ENCODE measurements at regions not wholly inside any gene's neighbourhood (a gene's known extent, or its start where the extent isn't known, plus 50 kb on each side); places are given as distances from the start of the nearest gene placed in this dataset.

DNA sequence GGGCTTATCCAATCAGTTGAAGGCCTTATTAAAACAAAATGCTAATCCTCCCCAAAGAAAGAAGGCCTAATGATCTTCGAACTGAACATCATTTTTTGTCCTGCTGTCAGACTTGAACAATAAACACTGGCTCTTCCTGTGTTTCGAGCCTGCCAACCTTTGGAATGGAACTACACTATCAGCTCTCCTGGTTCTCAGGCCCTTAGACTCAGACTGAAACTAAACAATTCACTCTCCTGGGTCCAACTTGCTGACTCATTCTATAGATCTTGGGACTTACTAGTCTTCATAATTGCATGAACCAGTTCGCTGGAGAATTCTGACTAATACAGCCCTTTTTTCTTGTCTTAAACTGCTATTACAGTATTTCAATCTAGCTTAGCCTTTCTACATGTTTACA is 235.2 kb downstream of the LNPK start:
- Mint-ChIP-seq H3K4me3 (ENCODE audit: unreplicated experiment) (no peak overlapping the region), H3K36me3 (ENCODE audit: insufficient read depth, unreplicated experiment) (no peaks in the 10 kb centered on the region), H3K27ac (ENCODE audit: unreplicated experiment) (no peak overlapping the region), H3K9me3 (ENCODE audit: unreplicated experiment) (no peaks in the 10 kb centered on the region), H3K4me1 (ENCODE audit: low read depth, unreplicated experiment) (peaks cover 10% of the 10 kb centered on the region), H3K27me3 (ENCODE audit: insufficient read depth, unreplicated experiment) (no peaks in the 10 kb centered on the region)
- CTCF ChIA-PET, result no interaction called here
- Histone ChIP-seq H3K27me3 (replicated peaks; ENCODE audit: control insufficient read depth, insufficient read depth, low read length) (no peaks in the 10 kb centered on the region), H3K4me3 (ENCODE audit: low read depth, low read length) (no peak overlapping the region), H3K9me3 (0 out of 2 replicates have a peak, but pooled peaks cover 6% of the 10 kb centered on the region), H3K4me1 (peaks cover 7% of the 10 kb centered on the region; the same call in 1 of the 2 replicates), H3K36me3 (ENCODE audit: control insufficient read depth, insufficient read depth, low read length) (no peaks in the 10 kb centered on the region)
- TF ChIP-seq, protein P1, sequence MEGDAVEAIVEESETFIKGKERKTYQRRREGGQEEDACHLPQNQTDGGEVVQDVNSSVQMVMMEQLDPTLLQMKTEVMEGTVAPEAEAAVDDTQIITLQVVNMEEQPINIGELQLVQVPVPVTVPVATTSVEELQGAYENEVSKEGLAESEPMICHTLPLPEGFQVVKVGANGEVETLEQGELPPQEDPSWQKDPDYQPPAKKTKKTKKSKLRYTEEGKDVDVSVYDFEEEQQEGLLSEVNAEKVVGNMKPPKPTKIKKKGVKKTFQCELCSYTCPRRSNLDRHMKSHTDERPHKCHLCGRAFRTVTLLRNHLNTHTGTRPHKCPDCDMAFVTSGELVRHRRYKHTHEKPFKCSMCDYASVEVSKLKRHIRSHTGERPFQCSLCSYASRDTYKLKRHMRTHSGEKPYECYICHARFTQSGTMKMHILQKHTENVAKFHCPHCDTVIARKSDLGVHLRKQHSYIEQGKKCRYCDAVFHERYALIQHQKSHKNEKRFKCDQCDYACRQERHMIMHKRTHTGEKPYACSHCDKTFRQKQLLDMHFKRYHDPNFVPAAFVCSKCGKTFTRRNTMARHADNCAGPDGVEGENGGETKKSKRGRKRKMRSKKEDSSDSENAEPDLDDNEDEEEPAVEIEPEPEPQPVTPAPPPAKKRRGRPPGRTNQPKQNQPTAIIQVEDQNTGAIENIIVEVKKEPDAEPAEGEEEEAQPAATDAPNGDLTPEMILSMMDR (IDR thresholded peaks at IDR 0.05; ENCODE audit: insufficient read depth in 1 of 2, low read depth in 1 of 2, low read length in 1 of 2, severe bottlenecking in 1 of 2, unreplicated experiment in 1 of 2), result no peak
- DNase-seq, result no peak
- BruUV-seq (replicated peaks), result no TSS peak
- intact Hi-C loops (cut with micrococcal nuclease; ENCODE audit: unreplicated experiment), result no loop called here
- POLR2A ChIA-PET, result no interaction called here

GRCh38 chr2:175755656-175756386 is 246.2 kb downstream of the LNPK start:
- no TSS peak for BruUV-seq (replicated peaks)
- ChIA-PET POLR2A (no interaction called here), CTCF (no interaction called here)

DNA sequence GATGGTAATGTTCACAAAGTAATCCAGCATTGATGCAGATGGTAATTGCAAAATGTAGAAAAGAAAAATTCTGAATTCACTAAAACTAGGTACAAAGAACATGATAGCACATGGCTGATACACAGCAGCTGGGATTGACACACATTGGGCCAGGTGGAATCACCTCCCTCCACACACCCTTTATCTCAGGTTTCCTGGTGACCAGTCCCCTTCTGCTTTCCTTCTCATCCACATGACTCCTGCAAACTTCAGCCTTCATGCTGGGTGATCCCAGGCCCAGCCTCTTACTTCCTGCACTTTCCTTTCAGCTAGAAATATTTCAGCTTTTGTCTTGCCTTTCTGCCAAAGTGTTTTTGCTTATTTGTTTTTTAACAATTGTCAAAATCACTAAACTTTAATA is 246.9 kb downstream of the LNPK start:
- Mint-ChIP-seq H3K27me3 (ENCODE audit: insufficient read depth, unreplicated experiment) (no peaks in the 10 kb centered on the region), H3K27ac (ENCODE audit: unreplicated experiment) (no peak overlapping the region), H3K4me3 (ENCODE audit: unreplicated experiment) (no peak overlapping the region), H3K36me3 (ENCODE audit: insufficient read depth, unreplicated experiment) (peaks cover 8% of the 10 kb centered on the region), H3K4me1 (ENCODE audit: low read depth, unreplicated experiment) (peaks cover 2% of the 10 kb centered on the region), H3K9me3 (ENCODE audit: unreplicated experiment) (peaks cover 7% of the 10 kb centered on the region)
- TF ChIP-seq, protein P1 (IDR thresholded peaks at IDR 0.05; ENCODE audit: insufficient read depth in 1 of 2, low read depth in 1 of 2, low read length in 1 of 2, severe bottlenecking in 1 of 2, unreplicated experiment in 1 of 2), result no peak
- H3K4me1 ChIP-seq, result no peaks in the 10 kb centered on the region
- ChIA-PET CTCF (no interaction called here), POLR2A (no interaction called here)
- H3K9me3 ChIP-seq, result no peaks in the 10 kb centered on the region
- no peaks in the 10 kb centered on the region for H3K36me3 ChIP-seq (ENCODE audit: control insufficient read depth, insufficient read depth, low read length)
- intact Hi-C loops (cut with micrococcal nuclease; ENCODE audit: unreplicated experiment), result no loop called here
- no TSS peak for BruUV-seq (replicated peaks)
- H3K4me3 ChIP-seq (ENCODE audit: low read depth, low read length), result no peak overlapping the region
- no peaks in the 10 kb centered on the region for H3K27me3 ChIP-seq (replicated peaks; ENCODE audit: control insufficient read depth, insufficient read depth, low read length)
- DNase-seq, result no peak

More at GRCh38 chr2:175755656-175756386, 246.2 kb downstream of the LNPK start:
- Histone ChIP-seq H3K36me3 (ENCODE audit: control insufficient read depth, insufficient read depth, low read length) (no peaks in the 10 kb centered on the region), H3K4me1 (no peaks in the 10 kb centered on the region), H3K9me3 (no peaks in the 10 kb centered on the region), H3K4me3 (ENCODE audit: low read depth, low read length) (no peak overlapping the region), H3K27me3 (replicated peaks; ENCODE audit: control insufficient read depth, insufficient read depth, low read length) (no peaks in the 10 kb centered on the region)
- Mint-ChIP-seq H3K4me1 (ENCODE audit: low read depth, unreplicated experiment) (no peaks in the 10 kb centered on the region), H3K4me3 (ENCODE audit: unreplicated experiment) (no peak overlapping the region), H3K36me3 (ENCODE audit: insufficient read depth, unreplicated experiment) (peaks cover 8% of the 10 kb centered on the region), H3K9me3 (ENCODE audit: unreplicated experiment) (peaks cover 7% of the 10 kb centered on the region), H3K27me3 (ENCODE audit: insufficient read depth, unreplicated experiment) (no peaks in the 10 kb centered on the region), H3K27ac (ENCODE audit: unreplicated experiment) (no peak overlapping the region)
- DNase-seq, result no peak
- intact Hi-C loops (cut with micrococcal nuclease; ENCODE audit: unreplicated experiment), result no loop called here
- TF ChIP-seq, protein P1 (IDR thresholded peaks at IDR 0.05; ENCODE audit: insufficient read depth in 1 of 2, low read depth in 1 of 2, low read length in 1 of 2, severe bottlenecking in 1 of 2, unreplicated experiment in 1 of 2), result no peak

Measured in Caco-2 (cell line).